HG02623 (cell line): ENCODE measurements at regions not wholly inside any gene's neighbourhood (a gene's known extent, or its start where the extent isn't known, plus 50 kb on each side); places are given as distances from the start of the nearest gene placed in this dataset.
A peak's percentile ranks its signal among the peaks of the same experiment; 100 is the strongest.

Experiments used
- ATAC-seq: cut with Tn5 transposase; IDR thresholded peaks from one replicate; pipeline ENCODE4 v1.9.1; 2021; ENCODE audit warnings: moderate library complexity; ENCODE audit not compliant: unreplicated experiment

DNA sequence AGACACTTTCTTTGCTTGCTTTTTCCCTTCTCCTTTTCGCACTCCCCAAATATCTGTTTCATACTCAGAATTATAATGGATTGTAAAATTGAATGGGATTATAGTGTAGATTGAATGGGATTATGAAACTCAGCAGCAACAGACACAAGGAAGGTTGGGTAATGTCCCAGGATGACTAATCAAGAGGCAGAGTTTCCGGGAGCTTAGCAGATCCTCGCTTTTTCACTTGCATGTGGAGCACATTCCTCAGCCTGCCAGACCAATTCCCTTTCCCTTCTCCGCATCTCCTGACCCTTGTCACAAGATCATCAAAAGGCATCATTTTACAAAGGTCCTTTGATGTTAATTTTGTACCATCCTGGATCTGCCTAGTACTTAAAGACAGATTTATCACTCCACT, 55.1 kb upstream of the SLC1A1 start:
- ATAC-seq: no peak

- no peak for ATAC-seq
Measured at GRCh38 chr9:4433379-4433778, 56.9 kb upstream of the SLC1A1 start.

- no peak for ATAC-seq
Measured at GRCh38 chr9:4430432-4431261, 59.6 kb upstream of the SLC1A1 start.

GRCh38 chr9:4425319-4426045, 64.8 kb upstream of the SLC1A1 start:
- ATAC-seq: no peak

GRCh38 chr9:4424891-4425290, 65.4 kb upstream of the SLC1A1 start:
- ATAC-seq: no peak

DNA sequence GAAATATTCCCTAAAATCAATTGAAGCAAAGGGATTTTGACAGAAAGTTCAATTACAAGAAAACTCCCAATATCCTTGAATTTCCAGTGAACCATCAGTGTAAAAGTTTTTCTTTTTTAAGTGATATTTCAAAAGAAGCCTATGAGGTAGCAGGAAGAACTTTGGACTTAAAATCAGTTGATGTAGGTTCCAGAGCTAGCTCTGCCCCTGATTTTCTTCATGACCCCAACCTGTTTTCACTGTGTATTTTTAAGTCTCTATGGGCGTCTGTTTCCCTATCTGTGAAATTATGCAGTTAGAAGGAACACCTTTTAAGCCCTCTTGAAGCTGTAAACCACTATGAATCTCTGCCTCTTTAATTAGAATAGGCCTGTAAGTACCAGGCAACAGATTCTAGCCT, 66.2 kb upstream of the SLC1A1 start:
- ATAC-seq: no peak

DNA sequence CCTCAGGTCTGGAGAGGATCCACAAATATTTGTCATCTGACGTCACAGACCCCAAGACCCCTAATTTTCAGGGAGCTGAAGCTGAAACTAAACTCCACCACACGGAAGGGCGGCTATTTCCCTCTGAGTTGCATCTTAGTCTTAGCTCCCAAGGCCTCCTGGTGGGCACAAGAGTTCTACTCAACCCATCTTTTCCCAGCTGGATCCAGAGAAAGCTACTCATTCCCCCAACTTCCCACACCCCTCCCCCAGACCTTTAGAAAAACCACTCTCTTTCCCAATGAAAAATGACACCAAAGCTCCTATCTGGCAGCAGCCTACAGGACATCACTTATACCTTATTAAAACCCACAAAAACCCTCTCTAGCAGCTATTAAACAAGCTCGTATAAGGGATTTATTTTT, 67.1 kb upstream of the SLC1A1 start:
- no peak for ATAC-seq

DNA sequence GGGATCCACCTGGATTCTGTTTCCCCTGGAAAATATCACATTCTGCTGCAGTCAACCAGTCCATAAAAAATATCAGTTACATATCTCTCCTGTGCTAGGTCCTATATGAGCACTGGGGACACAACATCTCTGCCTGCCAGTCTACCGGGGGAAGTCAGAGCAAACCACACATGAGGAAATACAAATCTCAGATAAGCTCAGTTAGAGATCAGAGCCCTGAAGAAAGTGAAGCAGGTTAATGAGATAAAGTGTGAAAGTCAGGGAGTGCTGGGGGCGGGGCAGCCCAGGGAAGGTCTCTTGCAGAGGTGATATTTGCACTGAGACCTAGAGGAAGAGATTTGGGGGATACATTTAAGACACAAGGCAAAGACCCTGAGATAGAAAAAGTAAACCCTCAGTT, 67.8 kb upstream of the SLC1A1 start:
- ATAC-seq: peak; percentile 59

- ATAC-seq: no peak
Measured at GRCh38 chr9:4421847-4422246, 68.4 kb upstream of the SLC1A1 start.

- ATAC-seq: no peak
Measured at GRCh38 chr9:4420351-4420750, 69.9 kb upstream of the SLC1A1 start.

GRCh38 chr9:4417578-4418325, 72.5 kb upstream of the SLC1A1 start:
- ATAC-seq: no peak

DNA sequence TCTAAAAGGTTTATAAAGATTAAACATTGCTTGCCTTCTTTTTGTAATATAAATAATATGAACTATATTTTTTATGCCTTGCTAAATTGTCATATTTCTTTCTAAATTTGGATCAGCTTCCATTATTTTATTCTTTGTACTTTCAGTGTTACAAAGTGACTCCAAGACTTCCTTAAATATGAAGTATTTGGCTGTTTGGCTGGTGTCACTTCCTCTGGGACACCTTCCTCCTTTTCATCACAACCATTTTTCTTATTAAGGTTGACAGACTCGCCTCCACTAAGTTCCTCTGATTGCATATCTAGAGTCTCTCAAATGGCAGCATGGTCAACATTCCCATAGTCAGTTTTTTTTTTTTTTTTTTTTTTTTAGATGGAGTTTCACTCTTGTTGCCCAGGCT, 73.8 kb upstream of the SLC1A1 start:
- no peak for ATAC-seq

DNA sequence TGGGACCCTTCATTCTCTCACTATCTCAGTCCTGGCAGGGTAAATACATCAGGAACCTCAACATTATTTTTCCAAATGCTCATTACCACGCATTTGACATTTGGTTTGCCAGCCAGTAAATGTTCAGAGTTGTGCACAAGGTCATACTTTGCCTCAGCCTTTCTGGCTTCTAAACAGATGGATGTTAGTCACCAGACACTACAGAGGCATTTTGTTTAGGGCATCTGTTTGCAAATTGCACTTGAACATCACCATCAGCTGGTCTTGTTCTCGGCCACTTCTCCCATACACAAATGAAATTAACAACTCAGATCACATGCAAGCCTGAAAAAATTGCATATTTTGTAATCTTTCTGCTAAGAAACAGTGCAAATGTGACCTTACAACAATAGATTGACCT, 75.0 kb upstream of the SLC1A1 start:
- ATAC-seq: no peak

DNA sequence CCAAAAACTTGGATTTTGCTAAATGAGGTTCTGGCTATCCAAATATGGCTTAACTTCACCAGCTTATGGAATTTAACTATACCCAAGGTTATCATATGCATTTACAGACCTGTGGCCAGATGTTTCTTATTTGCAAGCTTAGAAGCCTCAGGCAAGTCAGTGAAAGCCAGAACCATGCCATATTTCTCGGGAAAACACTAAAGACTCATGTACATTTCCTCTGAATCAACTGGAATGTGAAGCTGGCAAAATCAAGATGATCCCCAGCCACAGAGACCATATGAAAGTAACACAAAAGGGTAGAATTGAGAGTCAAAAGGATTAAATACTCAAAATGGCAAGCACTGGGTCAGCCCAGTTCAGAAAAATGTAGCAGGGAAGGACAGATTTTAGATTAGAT, 76.4 kb upstream of the SLC1A1 start:
- no peak for ATAC-seq

DNA sequence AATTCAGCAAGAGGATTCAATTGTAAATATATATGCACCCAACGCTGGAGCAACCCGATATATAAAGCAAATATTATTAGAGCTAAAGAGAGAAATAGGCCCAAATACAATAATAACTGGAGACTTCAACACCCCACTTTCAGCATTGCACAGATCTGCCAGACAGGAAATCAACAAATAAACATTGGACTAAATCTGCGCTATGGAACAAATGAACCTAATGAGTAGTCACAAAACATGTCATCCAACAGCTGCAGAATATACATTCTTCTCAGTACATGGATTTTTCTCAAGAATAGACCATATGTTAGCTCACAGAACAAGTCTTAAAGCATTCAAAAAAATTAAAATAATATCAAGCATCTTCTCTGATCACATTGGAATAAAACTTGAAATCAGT, 86.1 kb upstream of the SLC1A1 start:
- no peak for ATAC-seq

GRCh38 chr9:4402501-4402900, 87.8 kb upstream of the SLC1A1 start:
- ATAC-seq: no peak

GRCh38 chr9:4400731-4401130, 89.5 kb upstream of the SLC1A1 start:
- no peak for ATAC-seq

GRCh38 chr9:4397917-4398316, 92.4 kb upstream of the SLC1A1 start:
- no peak for ATAC-seq

- no peak for ATAC-seq
Measured at GRCh38 chr9:4393806-4394523, 94.1 kb upstream of the GLIS3 start.

DNA sequence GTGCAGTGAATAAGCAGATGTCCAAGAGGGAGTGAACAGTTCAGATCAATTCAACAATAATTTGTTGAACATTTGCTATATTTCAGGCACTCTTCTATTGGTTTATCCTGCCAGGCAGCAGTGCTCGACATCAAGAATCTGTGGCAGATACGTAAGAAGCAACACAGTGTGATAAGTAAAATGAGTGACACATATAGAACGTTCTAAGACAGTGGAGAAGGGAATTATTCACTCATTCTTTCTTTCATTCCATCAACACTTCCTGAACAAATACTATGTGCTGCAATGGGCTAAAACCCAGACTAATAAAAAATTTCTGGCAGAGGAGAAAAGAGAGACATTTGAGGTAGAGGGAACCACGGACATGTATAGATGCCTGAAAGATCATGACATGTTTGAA, 89.9 kb upstream of the GLIS3 start:
- no peak for ATAC-seq

DNA sequence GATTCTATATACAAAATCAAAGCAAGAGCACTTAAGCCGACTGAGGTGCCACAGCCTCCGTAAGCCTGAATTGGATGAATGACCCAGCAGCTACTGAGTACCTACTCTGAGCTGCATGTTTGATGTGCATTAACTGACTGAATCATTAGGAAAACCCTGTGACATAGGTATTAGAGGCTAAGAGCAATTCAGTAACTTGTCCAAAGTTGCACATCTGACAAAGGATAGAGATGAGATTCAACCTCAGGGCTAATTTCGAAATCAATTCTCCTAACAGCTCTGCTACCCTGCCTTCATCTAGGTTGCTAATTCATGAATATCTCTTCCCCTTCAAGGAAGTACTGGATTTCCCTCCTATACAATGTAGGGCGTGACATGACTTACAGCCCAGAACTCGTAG, 89.1 kb upstream of the GLIS3 start:
- ATAC-seq: no peak
